ENCODE measurements at regions not wholly inside any gene's neighbourhood (a gene's known extent, or its start where the extent isn't known, plus 50 kb on each side); places are given as distances from the start of the nearest gene placed in this dataset.
"Not testable (repeated sequence)": the region's sequence is repeated elsewhere in the genome, so short reads cannot be mapped to it uniquely, and the experiment has no call there.

DNA sequence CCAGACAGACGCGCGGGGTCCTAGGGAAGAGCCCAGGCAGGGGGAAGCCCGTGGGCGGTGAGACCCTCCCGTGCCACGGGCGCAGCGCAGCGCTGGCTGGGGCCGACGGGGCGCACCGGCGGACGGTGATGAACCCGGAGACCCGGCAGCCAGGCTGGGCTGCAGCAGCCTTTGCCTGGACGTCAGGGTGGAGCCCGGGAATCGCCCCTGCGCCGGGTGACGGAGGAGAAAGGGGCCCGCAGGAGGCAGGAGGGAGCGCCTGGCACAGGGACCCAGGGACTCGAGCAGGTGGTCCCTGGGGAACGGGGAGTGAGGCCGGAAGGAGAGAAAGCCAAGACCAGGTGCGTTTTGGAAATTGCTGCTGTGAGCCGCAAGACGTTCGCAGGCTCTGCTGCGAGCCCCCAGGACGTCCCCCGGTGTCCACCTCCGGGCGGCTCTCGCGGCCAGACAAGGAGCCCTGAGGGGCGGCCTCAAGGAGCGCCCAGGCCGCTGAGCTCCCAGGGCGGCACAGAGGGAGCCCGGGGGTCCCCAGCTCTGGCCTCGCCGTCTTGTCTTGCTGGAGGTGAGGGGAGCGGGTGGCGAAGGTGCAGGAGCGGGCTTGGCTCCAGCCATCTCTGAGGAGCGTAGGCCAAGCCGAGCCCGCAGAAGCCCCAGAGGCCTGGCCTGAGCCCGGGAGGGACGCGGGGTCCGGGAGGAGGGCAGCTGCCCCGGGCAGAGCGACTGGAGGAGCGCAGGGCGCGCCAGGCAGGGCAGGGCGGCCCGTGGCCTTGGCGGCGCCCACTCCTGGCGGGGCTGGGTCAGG is 191.2 kb upstream of the PDE10A start:
- no peak for DNase-seq (ENCODE audit: extremely low read depth in 1 of 2, low read depth in 1 of 2)

- DNase-seq (ENCODE audit: extremely low read depth in 1 of 2, low read depth in 1 of 2): no peak
Measured at GRCh38 chr6:165852676-165853075, 189.6 kb upstream of the PDE10A start.

DNA sequence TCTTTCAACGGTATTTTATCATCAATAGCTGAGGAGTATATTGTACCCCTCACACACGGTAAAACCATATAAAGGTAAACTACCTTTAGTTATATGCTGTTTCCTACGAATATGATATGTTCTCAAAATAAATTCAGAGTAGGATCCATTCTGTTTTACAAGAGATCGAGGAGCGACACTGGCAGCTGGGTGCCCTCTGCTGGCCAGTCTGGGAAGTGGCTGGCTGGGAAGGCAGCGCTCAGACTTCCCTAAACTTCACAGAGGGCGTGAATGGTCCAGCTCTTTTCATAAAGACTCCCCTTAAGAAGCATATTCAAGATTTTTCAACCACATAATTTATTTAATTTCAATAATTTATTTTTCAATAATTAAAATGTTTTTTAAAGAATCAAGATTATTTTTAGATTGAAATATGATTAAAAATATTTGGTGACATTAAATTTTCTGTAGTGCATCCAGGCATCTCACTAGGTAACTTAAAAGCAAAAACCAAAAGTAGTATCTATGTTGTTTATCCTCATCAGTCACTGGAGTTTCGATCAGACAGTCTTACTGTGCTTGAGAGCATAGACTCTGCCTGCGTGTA is 187.5 kb upstream of the PDE10A start:
- peak in 1 of 2 donors; percentile 38 for DNase-seq (ENCODE audit: extremely low read depth in 1 of 2, low read depth in 1 of 2)

DNA sequence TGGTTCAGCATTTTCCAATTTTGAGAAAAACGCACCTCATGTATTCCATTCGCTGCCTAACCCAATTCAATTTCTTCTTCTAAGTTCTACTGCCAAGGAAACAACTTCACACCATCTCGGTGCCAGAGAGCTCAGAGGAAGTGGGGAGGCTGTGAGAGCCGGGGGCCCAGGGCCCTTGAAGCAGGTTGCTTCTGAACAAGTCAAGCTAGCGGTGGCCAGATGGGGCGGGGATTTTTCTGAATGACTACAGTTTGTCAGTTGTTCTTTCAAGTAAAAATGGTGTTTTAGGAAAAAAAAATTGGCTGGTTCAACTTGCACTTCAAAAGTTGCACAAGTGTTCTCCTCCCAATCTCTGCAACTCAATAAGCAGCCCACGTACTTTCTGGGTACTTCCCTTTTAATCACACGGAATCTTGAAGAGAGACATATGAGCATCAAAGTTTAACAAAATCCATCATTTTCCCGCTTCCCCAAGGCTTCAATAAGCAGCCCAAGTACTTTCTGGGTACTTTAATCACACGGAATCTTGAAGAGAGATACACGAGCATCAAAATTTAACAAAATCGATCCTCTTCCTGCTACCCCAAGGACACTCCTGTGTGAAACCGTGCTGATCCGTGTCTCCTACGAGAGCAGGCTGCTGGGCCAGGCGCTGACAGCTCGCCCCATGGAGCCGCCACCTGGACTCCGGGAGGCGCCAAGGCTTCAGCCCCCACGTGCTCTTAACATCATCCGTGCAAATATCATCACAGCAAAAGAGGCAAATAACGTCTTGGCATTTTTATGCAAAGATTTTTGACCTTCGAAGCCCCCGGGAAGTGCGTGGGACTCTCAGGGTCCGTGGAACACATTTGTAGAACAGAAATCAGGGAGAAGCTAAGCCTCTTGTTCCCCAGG is 186.7 kb upstream of the PDE10A start:
- no peak for DNase-seq (ENCODE audit: extremely low read depth in 1 of 2, low read depth in 1 of 2)

DNA sequence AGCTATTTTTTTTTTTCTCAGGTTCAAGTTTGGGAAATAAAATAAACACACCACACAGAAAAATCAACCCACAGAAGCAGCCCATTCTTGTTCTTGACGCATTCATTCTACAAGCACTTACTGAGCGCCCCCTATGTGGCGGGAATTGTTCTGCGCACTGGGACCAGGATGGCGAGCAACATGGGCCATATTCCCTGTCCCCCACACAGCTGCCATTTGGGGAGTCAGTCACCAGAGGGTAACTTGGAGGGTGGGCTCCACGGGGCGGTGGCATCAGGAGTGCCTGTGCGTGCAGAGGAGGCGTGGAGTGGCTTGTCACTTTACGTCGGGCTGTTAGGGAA is 185.0 kb upstream of the PDE10A start:
- DNase-seq (ENCODE audit: extremely low read depth in 1 of 2, low read depth in 1 of 2): no peak

- DNase-seq (ENCODE audit: extremely low read depth in 1 of 2, low read depth in 1 of 2): no peak
Measured at GRCh38 chr6:165847407-165848085, 184.5 kb upstream of the PDE10A start.

DNA sequence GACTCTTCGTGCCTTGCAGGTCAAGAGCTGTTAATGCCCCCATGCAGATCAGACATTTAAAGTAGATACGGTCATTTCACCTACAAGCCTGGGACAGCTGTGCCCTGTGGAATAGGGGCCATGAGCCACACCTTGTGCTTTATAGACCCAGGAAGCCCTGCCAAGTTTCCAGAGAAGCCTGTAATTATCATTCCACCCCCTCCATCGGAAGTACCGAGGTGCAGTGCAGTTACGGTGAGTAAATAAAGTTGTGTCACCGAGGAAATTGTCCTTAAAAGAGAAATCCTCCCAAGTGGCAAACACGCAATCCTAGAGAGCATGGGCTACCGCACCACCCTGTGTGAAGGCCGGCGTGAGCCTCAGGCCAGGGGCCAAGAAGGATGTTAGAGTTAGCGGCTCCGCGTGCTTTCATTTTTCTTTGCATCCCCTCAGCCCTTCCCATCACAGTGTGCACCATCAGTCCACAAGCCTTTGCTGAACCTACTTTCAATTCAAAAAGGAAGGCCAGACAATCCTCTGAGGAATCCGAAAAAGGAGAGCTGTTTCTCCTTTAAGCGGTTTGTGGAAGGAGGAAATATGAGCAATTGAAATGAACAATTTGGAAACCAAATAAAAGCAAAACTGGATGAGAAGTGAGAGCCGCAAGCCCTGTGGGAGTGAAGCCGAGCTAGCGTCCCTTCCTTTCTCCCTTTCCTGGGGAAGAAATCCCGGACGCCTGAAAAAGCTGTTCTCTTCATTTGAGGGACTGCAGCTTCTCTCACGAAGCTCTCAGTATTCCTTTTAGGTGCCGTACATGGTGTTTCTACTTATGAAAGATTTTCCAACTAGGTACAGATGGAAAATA is 183.3 kb upstream of the PDE10A start:
- DNase-seq (ENCODE audit: extremely low read depth in 1 of 2, low read depth in 1 of 2): no peak

- DNase-seq (ENCODE audit: extremely low read depth in 1 of 2, low read depth in 1 of 2): no peak
Measured at GRCh38 chr6:165845493-165845892, 182.5 kb upstream of the PDE10A start.

DNA sequence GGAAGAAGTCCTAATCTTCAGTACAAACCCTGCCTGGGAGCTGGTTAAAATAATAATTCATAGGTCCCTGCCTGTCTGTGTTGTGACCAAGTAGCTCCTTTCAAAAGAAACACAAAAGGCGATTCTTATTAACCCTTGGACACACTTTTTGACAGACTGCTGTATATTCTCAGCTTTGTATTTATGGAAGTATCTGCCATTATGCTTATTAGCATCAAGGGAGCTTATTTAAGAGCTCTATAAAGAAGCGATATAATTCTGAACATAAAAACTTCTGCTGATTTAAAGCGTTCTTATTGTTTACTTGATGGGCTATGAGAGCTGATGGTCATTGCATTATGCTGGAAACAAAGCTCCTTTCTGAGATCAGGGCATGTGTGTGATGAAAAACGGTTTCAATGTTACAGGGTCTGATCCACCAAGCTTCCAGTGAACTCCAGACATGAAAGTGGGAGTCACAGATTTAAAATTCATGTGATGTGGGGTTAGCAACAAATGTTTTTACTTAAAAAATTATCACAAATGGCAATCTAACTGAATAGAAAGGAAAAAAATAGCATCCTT is 181.8 kb upstream of the PDE10A start:
- no peak for DNase-seq (ENCODE audit: extremely low read depth in 1 of 2, low read depth in 1 of 2)

- DNase-seq (ENCODE audit: extremely low read depth in 1 of 2, low read depth in 1 of 2): no peak
Measured at GRCh38 chr6:165844232-165844631, 181.2 kb upstream of the PDE10A start.

- no peak for DNase-seq (ENCODE audit: extremely low read depth in 1 of 2, low read depth in 1 of 2)
Measured at GRCh38 chr6:165843568-165844113, 180.6 kb upstream of the PDE10A start.

- DNase-seq (ENCODE audit: extremely low read depth in 1 of 2, low read depth in 1 of 2): no peak
Measured at GRCh38 chr6:165843121-165843520, 180.1 kb upstream of the PDE10A start.

DNA sequence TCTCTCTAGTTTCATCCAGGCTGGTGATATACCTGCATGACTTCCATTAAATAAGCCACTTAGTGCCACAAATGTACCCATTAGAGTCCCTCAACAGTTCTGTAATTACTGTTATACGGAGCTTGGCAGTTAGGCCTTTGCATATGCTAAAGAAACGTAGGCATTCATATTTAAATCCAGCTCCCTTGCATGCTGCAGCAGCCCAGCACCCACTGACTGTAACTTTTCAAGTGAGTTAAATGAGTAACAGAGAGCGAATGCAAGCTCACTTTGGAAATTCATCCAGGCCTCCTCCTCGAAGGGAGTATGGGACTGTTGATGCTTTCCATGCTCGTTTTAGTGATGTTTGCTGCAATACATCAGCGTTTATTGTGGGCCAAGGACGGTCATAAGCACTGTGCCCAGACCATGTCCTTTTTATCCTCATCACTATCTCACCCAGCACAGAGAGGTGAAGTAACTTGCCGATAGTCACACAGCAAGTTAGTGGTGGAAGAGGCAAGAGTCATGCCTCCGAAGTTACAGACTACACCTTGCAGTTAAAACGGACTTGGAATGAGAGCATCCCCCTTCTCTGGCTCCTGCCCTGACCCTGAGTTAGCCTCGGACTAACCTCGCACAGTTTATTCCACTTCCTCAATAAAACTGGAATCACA is 179.4 kb upstream of the PDE10A start:
- DNase-seq (ENCODE audit: extremely low read depth in 1 of 2, low read depth in 1 of 2): no peak

DNA sequence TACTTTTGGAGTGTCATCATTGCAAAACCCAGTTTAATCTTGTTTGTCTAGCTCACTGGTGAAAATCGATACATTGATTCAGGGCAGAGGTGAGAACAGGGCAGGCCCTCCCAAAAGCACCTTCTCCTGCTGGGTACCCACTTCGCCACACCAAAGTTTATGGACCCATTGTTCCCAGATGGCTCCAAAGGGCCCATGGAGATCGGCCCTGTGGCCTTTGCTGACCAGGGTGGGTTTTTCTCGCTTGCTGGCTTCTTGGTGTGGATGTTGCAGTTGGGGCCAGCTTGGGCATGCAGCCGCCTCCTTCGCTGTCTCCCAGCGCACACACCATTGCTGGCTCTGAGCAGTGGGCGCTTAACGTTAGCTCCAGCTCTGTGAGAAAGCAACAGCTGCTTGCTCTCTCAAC is 178.1 kb upstream of the PDE10A start:
- DNase-seq (ENCODE audit: extremely low read depth in 1 of 2, low read depth in 1 of 2): no peak

GRCh38 chr6:165837948-165838745 is 175.1 kb upstream of the PDE10A start:
- DNase-seq (ENCODE audit: extremely low read depth in 1 of 2, low read depth in 1 of 2): no peak

- DNase-seq (ENCODE audit: extremely low read depth in 1 of 2, low read depth in 1 of 2): not testable (repeated sequence)
Measured at GRCh38 chr6:165836648-165837047, 173.6 kb upstream of the PDE10A start.

- DNase-seq (ENCODE audit: extremely low read depth in 1 of 2, low read depth in 1 of 2): no peak
Measured at GRCh38 chr6:165835410-165835851, 172.4 kb upstream of the PDE10A start.

DNA sequence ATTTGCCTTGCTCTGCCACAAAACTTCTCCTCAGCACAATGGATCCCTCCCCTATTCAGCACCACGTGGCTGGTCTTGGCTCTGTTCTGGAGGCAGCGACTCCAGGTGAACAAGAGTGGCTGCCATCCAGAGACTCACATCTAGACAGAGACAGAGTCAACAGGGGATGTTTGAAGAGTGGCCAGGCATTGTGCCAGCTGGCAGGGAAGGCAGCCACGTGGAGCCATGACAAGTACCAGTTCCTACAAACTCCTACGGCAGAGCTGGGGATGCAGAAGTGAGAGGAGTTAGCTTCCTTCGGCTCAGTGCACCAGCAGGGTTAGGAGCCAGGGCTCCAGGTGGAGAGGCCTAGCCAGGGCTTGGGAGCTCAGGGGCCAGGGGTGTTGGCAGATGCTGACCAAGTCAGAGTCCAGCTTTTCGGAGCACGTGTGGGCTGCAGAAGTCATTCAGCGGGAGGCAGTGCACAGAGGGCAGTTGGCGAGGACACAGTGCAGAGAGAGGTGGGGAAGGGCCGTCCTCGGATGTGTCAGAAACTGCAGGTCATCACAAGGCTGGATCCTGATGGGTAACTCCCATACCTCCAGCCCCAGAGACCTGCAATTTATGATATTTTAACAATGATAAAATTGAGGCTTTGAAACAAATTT is 171.7 kb upstream of the PDE10A start:
- DNase-seq (ENCODE audit: extremely low read depth in 1 of 2, low read depth in 1 of 2): no peak

All from activated CD8-positive, alpha-beta memory T cell treated with anti-CD3 and anti-CD28 coated beads for 1 hour (primary cell).